Neural cell (in vitro differentiated cells): ENCODE measurements at regions not wholly inside any gene's neighbourhood (a gene's known extent, or its start where the extent isn't known, plus 50 kb on each side); places are given as distances from the start of the nearest gene placed in this dataset.

Experiments used
- H2AFZ ChIP-seq: fragments of 200-600, 300-800 bp; sonication (generic), shearing (Covaris generic); 2 replicates; pipeline ENCODE4 v1.6.0; 2014; ENCODE audit warnings: low read depth, mild to moderate bottlenecking, antibody characterized with exemption, low read length, moderate library complexity
- H3F3A ChIP-seq: fragments of 200-600 bp; shearing (Covaris generic); 2 replicates; pipeline ENCODE4 v1.6.1; 2016; ENCODE audit warnings: mild to moderate bottlenecking, moderate library complexity, mixed read lengths, antibody characterized with exemption, low read length; ENCODE audit not compliant: insufficient read depth, poor library complexity, severe bottlenecking
- H3K27ac ChIP-seq: fragments of 200-600, 300-800 bp; sonication (generic), shearing (Covaris generic); 2 replicates; pipeline ENCODE4 v1.5.1; 2014; ENCODE audit warnings: mild to moderate bottlenecking, low read length, moderate library complexity
- H3K27me3 ChIP-seq: fragments of 300-800, 200-600 bp; sonication (generic), shearing (Covaris generic); 2 replicates; pipeline ENCODE4 v1.6.0; 2014; ENCODE audit warnings: mild to moderate bottlenecking, low read depth, low read length, moderate library complexity; ENCODE audit not compliant: insufficient read depth
- H3K36me3 ChIP-seq: fragments of 300-800, 200-600 bp; sonication (generic), shearing (Covaris generic); 2 replicates; pipeline ENCODE4 v1.5.1; 2014; ENCODE audit warnings: mild to moderate bottlenecking, antibody characterized with exemption, low read length, moderate library complexity; ENCODE audit not compliant: insufficient read depth
- H3K4me2 ChIP-seq: fragments of 300-800, 200-600 bp; sonication (generic), shearing (Covaris generic); 2 replicates; pipeline ENCODE4 v1.6.0; 2014; ENCODE audit warnings: mild to moderate bottlenecking, low read length
- H3K4me3 ChIP-seq: fragments of 300-800, 200-600 bp; sonication (generic), shearing (Covaris generic); 2 replicates; pipeline ENCODE4 v1.5.1; 2014; ENCODE audit warnings: mild to moderate bottlenecking, low read length, moderate library complexity
- H3K79me2 ChIP-seq: fragments of 200-600 bp; shearing (Covaris generic); replicated peaks from 2 replicates; pipeline ENCODE4 v1.6.0; 2014; ENCODE audit warnings: mild to moderate bottlenecking, low read length, moderate library complexity; ENCODE audit not compliant: insufficient read depth
- H3K9ac ChIP-seq: fragments of 300-800, 200-600 bp; sonication (generic), shearing (Covaris generic); 2 replicates; pipeline ENCODE4 v1.6.1; 2016; ENCODE audit warnings: mild to moderate bottlenecking, low read length, mixed read lengths
- H3K9me2 ChIP-seq: fragments of 200-600 bp; shearing (Covaris generic); 2 replicates; pipeline ENCODE4 v1.6.1; 2016; ENCODE audit warnings: mild to moderate bottlenecking, low read length, mixed read lengths; ENCODE audit not compliant: insufficient read depth
- H3K9me3 ChIP-seq: fragments of 200-600, 300-800 bp; sonication (generic), shearing (Covaris generic); 2 replicates; pipeline ENCODE4 v1.6.1; 2016; ENCODE audit warnings: mild to moderate bottlenecking, mixed run types, low read length, moderate library complexity, mixed read lengths
- H4K20me1 ChIP-seq: fragments of 200-600 bp; shearing (Covaris generic); 2 replicates; pipeline ENCODE4 v1.6.1; 2016; ENCODE audit warnings: mild to moderate bottlenecking, mixed run types; ENCODE audit not compliant: insufficient read depth
- CTCF ChIP-seq: fragments of 450-650 bp; IDR thresholded peaks from 2 replicates; pipeline ENCODE4 v1.5.1; 2014; ENCODE audit warnings: antibody characterized with exemption, mild to moderate bottlenecking, moderate library complexity; ENCODE audit not compliant: poor library complexity, severe bottlenecking
- EP300 ChIP-seq: fragments of 450-650 bp; conservative IDR thresholded peaks from 2 replicates; pipeline ENCODE4 v1.6.1; 2014; ENCODE audit warnings: antibody characterized with exemption, mild to moderate bottlenecking, moderate library complexity; ENCODE audit not compliant: poor library complexity, severe bottlenecking
- EZH2 ChIP-seq: fragments of 200-600, 300-800 bp; shearing (Covaris generic), sonication (generic); IDR thresholded peaks from 2 replicates; pipeline ENCODE4 v1.6.1; 2014; ENCODE audit warnings: antibody characterized with exemption, low read length, borderline replicate concordance, mild to moderate bottlenecking; ENCODE audit not compliant: insufficient read depth, poor library complexity, severe bottlenecking
- MXI1 ChIP-seq: fragments of 450-650 bp; conservative IDR thresholded peaks from 2 replicates; pipeline ENCODE4 v1.6.1; 2014; ENCODE audit warnings: antibody characterized with exemption, mild to moderate bottlenecking; ENCODE audit not compliant: poor library complexity, severe bottlenecking
- POLR2AphosphoS5 ChIP-seq: IDR thresholded peaks from 2 replicates; pipeline ENCODE4 v1.6.1; 2012
- RAD21 ChIP-seq: fragments of 450-650 bp; conservative IDR thresholded peaks from 2 replicates; pipeline ENCODE4 v1.6.1; 2014; ENCODE audit warnings: antibody characterized with exemption, mild to moderate bottlenecking, moderate library complexity
- REST ChIP-seq: IDR thresholded peaks from 2 replicates; pipeline ENCODE4 v1.6.1; 2012; ENCODE audit warnings: borderline replicate concordance
- SMC3 ChIP-seq: fragments of 450-650 bp; conservative IDR thresholded peaks from 2 replicates; pipeline ENCODE4 v1.6.1; 2014; ENCODE audit warnings: antibody characterized with exemption, mild to moderate bottlenecking, moderate library complexity; ENCODE audit not compliant: poor library complexity
- TAF1 ChIP-seq: IDR thresholded peaks from 2 replicates; pipeline ENCODE4 v1.6.1; 2012; ENCODE audit warnings: low read depth

- H3K9ac ChIP-seq: no peak overlapping the region
- no peaks in the 10 kb centered on the region for H4K20me1 ChIP-seq
- H3F3A ChIP-seq: no peaks in the 10 kb centered on the region
- H3K9me2 ChIP-seq: no peaks in the 10 kb centered on the region
- no peaks in the 10 kb centered on the region for H3K27me3 ChIP-seq
- H3K36me3 ChIP-seq: no peaks in the 10 kb centered on the region
- no peak overlapping the region for H2AFZ ChIP-seq
- no peaks in the 10 kb centered on the region for H3K79me2 ChIP-seq
- H3K27ac ChIP-seq: no peak overlapping the region
- H3K4me3 ChIP-seq: no peak overlapping the region
- H3K9me3 ChIP-seq: no peaks in the 10 kb centered on the region
- no peak overlapping the region for H3K4me2 ChIP-seq
- TF ChIP-seq MXI1: no peak
- TF ChIP-seq POLR2AphosphoS5: no peak
- no peak for TF ChIP-seq EP300
- TF ChIP-seq TAF1: no peak
- no peak for TF ChIP-seq EZH2
- no peak for TF ChIP-seq RAD21
- no peak for TF ChIP-seq CTCF
These were observed 287.9 kb upstream of the SEMA6D start for GRCh38 chr15:47429376-47429775.

GRCh38 chr15:47431501-47431900, 285.8 kb upstream of the SEMA6D start:
- Histone ChIP-seq H3K27me3 (no peaks in the 10 kb centered on the region), H3K4me2 (no peak overlapping the region), H3F3A (no peaks in the 10 kb centered on the region), H3K27ac (no peak overlapping the region), H3K79me2 (no peaks in the 10 kb centered on the region), H3K9ac (no peak overlapping the region), H3K9me2 (no peaks in the 10 kb centered on the region), H4K20me1 (no peaks in the 10 kb centered on the region), H3K9me3 (no peaks in the 10 kb centered on the region), H2AFZ (no peak overlapping the region), H3K36me3 (no peaks in the 10 kb centered on the region), H3K4me3 (no peak overlapping the region)
- TF ChIP-seq SMC3 (no peak), TAF1 (no peak), CTCF (no peak), MXI1 (no peak), EP300 (no peak), REST (no peak), EZH2 (no peak), POLR2AphosphoS5 (no peak), RAD21 (no peak)
